Endothelial cell of umbilical vein (primary cell): ENCODE measurements at regions not wholly inside any gene's neighbourhood (a gene's known extent, or its start where the extent isn't known, plus 50 kb on each side); places are given as distances from the start of the nearest gene placed in this dataset.

Source experiments
- BruUV-seq: library from RNA; stranded (reverse); fragments of 400-500 nt; replicated peaks from 2 replicates; lab custom pipeline; 2021; lab: Mats Ljungman, UMichigan
- CTCF ChIA-PET: fragments of 300-600, 350-600 bp; sonication (Branson Sonifier 250); formaldehyde crosslinking; loops from one replicate; lab custom pipeline; 2021; ENCODE audit warnings: antibody characterized with exemption, inconsistent platforms; lab: Charles Lee
- POLR2A ChIA-PET: fragments of 300-600, 350-600 bp; sonication (Branson Sonifier 250); formaldehyde crosslinking; loops from one replicate; lab custom pipeline; 2021; ENCODE audit warnings: antibody characterized with exemption, inconsistent platforms; lab: Charles Lee
- DNase-seq: peaks from one replicate; pipeline ENCODE4 v3.0.0-alpha.2; 2011; ENCODE audit warnings: low read depth, low spot score
- FAIRE-seq: peaks from 2 replicates; lab custom pipeline; 2011; peaks lifted over from hg19 to GRCh38; lab: Jason Lieb, UNC
- H2AFZ ChIP-seq: 2 replicates; pipeline ENCODE4 v1.6.0; 2012; ENCODE audit warnings: low read depth, low read length, control low read depth, inconsistent platforms
- H3K27ac ChIP-seq: 2 replicates; pipeline ENCODE4 v1.5.1; 2011; ENCODE audit warnings: low read depth, mild to moderate bottlenecking, control low read depth, low read length, moderate library complexity; ENCODE audit not compliant: insufficient read depth
- H3K27me3 ChIP-seq, 2 experiments: 2 replicates each; pipeline versions ENCODE4 v1.6.0 to v1.6.1; 2011; ENCODE audit warnings: low read length in 2 of 2, mixed read lengths in 1 of 2; ENCODE audit not compliant: control insufficient read depth in 2 of 2, insufficient read depth in 2 of 2
- H3K36me3 ChIP-seq, 2 experiments: 2 replicates in 1 of 2; 3 replicates in 1 of 2; pipeline ENCODE4 v1.5.1; 2011; ENCODE audit warnings: low read length in 2 of 2, mild to moderate bottlenecking in 1 of 2, moderate library complexity in 1 of 2; ENCODE audit not compliant: control insufficient read depth in 2 of 2, insufficient read depth in 2 of 2; ENCODE audit errors: extremely low read depth in 1 of 2
- H3K4me1 ChIP-seq: 3 replicates; pipeline ENCODE4 v1.5.1; 2011; ENCODE audit warnings: mild to moderate bottlenecking, low read length; ENCODE audit not compliant: control insufficient read depth, insufficient read depth; ENCODE audit errors: extremely low read depth
- H3K4me2 ChIP-seq: 2 replicates; pipeline ENCODE4 v1.6.1; 2011; ENCODE audit warnings: low read length, control low read depth, mixed read lengths; ENCODE audit not compliant: insufficient read depth
- H3K4me3 ChIP-seq, 3 experiments: fragments of 200-600 bp in 1 of 3; sonication (generic), shearing (Covaris generic) in 1 of 3; replicated peaks in 1 of 3; 2 replicates each; pipeline ENCODE4 v1.5.1; 2011 to 2016; ENCODE audit warnings: control low read depth in 3 of 3, low read length in 3 of 3, mild to moderate bottlenecking in 2 of 3, inconsistent platforms in 1 of 3, low read depth in 1 of 3, moderate library complexity in 1 of 3; ENCODE audit not compliant: insufficient read depth in 1 of 3
- H3K79me2 ChIP-seq: 2 replicates; pipeline ENCODE4 v1.6.0; 2012; ENCODE audit warnings: low read length, inconsistent platforms; ENCODE audit not compliant: control insufficient read depth, insufficient read depth
- H3K9ac ChIP-seq: replicated peaks from 2 replicates; pipeline ENCODE3; 2011; ENCODE audit warnings: low read length, control low read depth; ENCODE audit not compliant: insufficient read depth; ENCODE audit errors: extremely low read depth
- H3K9me1 ChIP-seq: replicated peaks from 3 replicates; pipeline ENCODE4 v1.6.0; 2011; ENCODE audit warnings: mild to moderate bottlenecking, low read length; ENCODE audit not compliant: control insufficient read depth, insufficient read depth; ENCODE audit errors: extremely low read depth
- H3K9me3 ChIP-seq: replicated peaks from 2 replicates; pipeline ENCODE4 v1.5.1; 2012; ENCODE audit warnings: low read length, inconsistent platforms; ENCODE audit not compliant: control insufficient read depth, insufficient read depth
- H4K20me1 ChIP-seq: replicated peaks from 2 replicates; pipeline ENCODE3; 2011; ENCODE audit warnings: mild to moderate bottlenecking, low read length; ENCODE audit not compliant: control insufficient read depth, insufficient read depth; ENCODE audit errors: extremely low read depth
- CTCF ChIP-seq, 2 donors: IDR thresholded peaks; 1 replicate in 1 of 2; 2 replicates in 1 of 2; pipeline ENCODE4 v1.5.1; 2011; ENCODE audit warnings: low read length in 2 of 2, mild to moderate bottlenecking in 2 of 2, moderate library complexity in 2 of 2, control low read depth in 1 of 2, inconsistent platforms in 1 of 2, low read depth in 1 of 2; ENCODE audit not compliant: insufficient read depth in 1 of 2; ENCODE audit errors: extremely low read depth in 1 of 2
- EZH2 ChIP-seq: IDR thresholded peaks from 2 replicates; pipeline ENCODE4 v1.6.1; 2012; ENCODE audit warnings: borderline replicate concordance, low read depth, mild to moderate bottlenecking, moderate library complexity, low read length, inconsistent platforms; ENCODE audit not compliant: severe bottlenecking
- FOS ChIP-seq: IDR thresholded peaks from 2 replicates; pipeline ENCODE4 v1.6.1; 2011; ENCODE audit warnings: mild to moderate bottlenecking, low read length, moderate library complexity, borderline replicate concordance; ENCODE audit not compliant: insufficient read depth
- GATA2 ChIP-seq: IDR thresholded peaks from 2 replicates; pipeline ENCODE4 v1.7.0; 2011; ENCODE audit warnings: low read depth, mild to moderate bottlenecking, moderate library complexity, mixed read lengths, low read length; ENCODE audit not compliant: insufficient read length, insufficient read depth
- JUN ChIP-seq: IDR thresholded peaks from 2 replicates; pipeline ENCODE4 v1.6.1; 2011; ENCODE audit warnings: borderline replicate concordance, low read depth; ENCODE audit not compliant: insufficient read length, insufficient read depth
- MAX ChIP-seq: IDR thresholded peaks from 2 replicates; pipeline ENCODE4 v1.6.1; 2011; ENCODE audit not compliant: insufficient read depth, insufficient read length
- MYC ChIP-seq: IDR thresholded peaks from one replicate; pipeline ENCODE4 v1.6.1; 2011; ENCODE audit warnings: mild to moderate bottlenecking, low read depth, low read length
- POLR2A ChIP-seq: IDR thresholded peaks from 2 replicates; pipeline ENCODE4 v1.6.1; 2012; ENCODE audit warnings: low read depth, mild to moderate bottlenecking, control low read depth, low read length
- POLR2AphosphoS5 ChIP-seq: IDR thresholded peaks from 2 replicates; pipeline ENCODE4 v1.6.1; 2012; ENCODE audit warnings: low read depth, mild to moderate bottlenecking, control low read depth, low read length, moderate library complexity; ENCODE audit not compliant: insufficient read depth
- dilution Hi-C: fragments of 300-500 bp; cut with MboI; formaldehyde crosslinking; loops from one replicate; pipeline ENCODE4 v1.15.0; 2019; ENCODE audit warnings: low sequenced_read_pairs; ENCODE audit not compliant: extremely low pct_ligation_motif_present
- intact Hi-C: fragments of 100-400 bp; cut with micrococcal nuclease; formaldehyde crosslinking; loops from one replicate; pipeline ENCODE4 v1.10.0; 2022

DNA sequence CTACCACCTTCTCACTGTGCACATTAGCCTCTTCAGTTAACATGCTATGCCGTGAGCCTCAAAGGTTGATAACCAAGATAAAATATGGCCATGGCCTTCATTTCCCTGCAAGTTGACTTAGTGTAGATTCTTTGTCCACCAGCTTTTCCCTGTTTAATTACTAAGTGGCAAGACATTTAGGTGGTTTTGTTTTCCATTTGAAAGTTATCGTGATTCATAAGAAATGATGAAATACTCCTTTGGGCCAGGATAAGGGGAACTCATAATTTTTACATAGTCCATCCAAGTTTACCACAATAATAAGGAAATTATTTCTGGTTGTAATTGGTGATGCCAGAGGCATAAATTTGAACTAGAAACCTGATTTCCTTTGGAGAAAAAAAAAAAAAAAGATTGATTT is 609.6 kb downstream of the TAF11L14 start:
- no peak overlapping the region for H3K9ac ChIP-seq
- TF ChIP-seq FOS, result no peak
- TF ChIP-seq MYC, result no peak
- TF ChIP-seq POLR2AphosphoS5, result no peak
- TF ChIP-seq MAX, result no peak
- no peak for TF ChIP-seq POLR2A
- TF ChIP-seq CTCF (IDR thresholded peaks at IDR 0.05; ENCODE audit: extremely low read depth in 1 of 2, insufficient read depth in 1 of 2, low read depth in 1 of 2, low read length in 2 of 2), result no peak
- TF ChIP-seq GATA2, result no peak
- no peak for TF ChIP-seq EZH2
- no peak for TF ChIP-seq JUN
- H4K20me1 ChIP-seq, result no peaks in the 10 kb centered on the region
- POLR2A ChIA-PET, result no interaction called here
- no peaks in the 10 kb centered on the region for H3K4me1 ChIP-seq
- no peak overlapping the region for H3K4me2 ChIP-seq
- DNase-seq (no peak), FAIRE-seq (no peak)
- CTCF ChIA-PET, result no interaction called here
- dilution Hi-C loops, result no loop called here
- BruUV-seq, result no TSS peak
- H3K27ac ChIP-seq, result no peak overlapping the region
- intact Hi-C loops, result no loop called here
- H3K27me3 ChIP-seq, result no peaks in the 10 kb centered on the region
- no peak overlapping the region for H2AFZ ChIP-seq
- no peaks in the 10 kb centered on the region for H3K9me1 ChIP-seq
- no peaks in the 10 kb centered on the region for H3K79me2 ChIP-seq
- H3K36me3 ChIP-seq, result no peaks in the 10 kb centered on the region
- H3K4me3 ChIP-seq, result no peak overlapping the region
- no peaks in the 10 kb centered on the region for H3K9me3 ChIP-seq
